Omental fat pad (tissue), 3 donors: ENCODE measurements at regions not wholly inside any gene's neighbourhood (a gene's known extent, or its start where the extent isn't known, plus 50 kb on each side); places are given as distances from the start of the nearest gene placed in this dataset.

Source experiments
- ATAC-seq: fragments of 150-250 bp; one replicate; pipeline ENCODE4 v1.9.1; 2016; ENCODE audit warnings: mild to moderate bottlenecking, moderate library complexity; ENCODE audit not compliant: low FRiP score
- DNase-seq: peaks from one replicate; pipeline ENCODE4 v3.0.0-alpha.2; 2019; ENCODE audit warnings: low spot score
- TF ChIP-seq, protein P1 (sequence below), 3 donors: fragments of 450-650 bp; IDR thresholded peaks; one replicate each; pipeline ENCODE4 v1.5.1; 2016 to 2017; ENCODE audit warnings: antibody characterized with exemption in 3 of 3, mild to moderate bottlenecking in 3 of 3, moderate library complexity in 2 of 3

DNA sequence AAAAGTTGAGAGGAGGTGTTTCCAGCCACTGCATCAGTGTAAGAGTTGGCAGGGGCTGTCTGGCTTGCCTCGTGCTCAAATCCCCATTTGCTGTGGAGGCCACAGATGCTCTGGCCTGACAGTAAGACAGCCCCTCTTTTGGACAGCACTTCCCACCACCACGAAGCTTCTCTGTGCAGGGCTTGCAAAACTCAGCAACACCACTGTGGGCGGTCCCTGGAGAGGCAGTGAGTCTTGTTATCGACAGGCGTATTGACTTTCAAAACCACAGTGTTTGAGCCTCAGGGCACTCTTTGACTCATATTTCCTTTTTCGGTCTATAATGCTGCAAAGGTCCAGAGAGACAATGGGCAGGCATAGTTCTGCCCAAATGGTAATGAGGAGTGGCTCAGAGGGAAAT, 539.5 kb downstream of the EBF1 start:
- no peak for ATAC-seq
- TF ChIP-seq, protein P1, sequence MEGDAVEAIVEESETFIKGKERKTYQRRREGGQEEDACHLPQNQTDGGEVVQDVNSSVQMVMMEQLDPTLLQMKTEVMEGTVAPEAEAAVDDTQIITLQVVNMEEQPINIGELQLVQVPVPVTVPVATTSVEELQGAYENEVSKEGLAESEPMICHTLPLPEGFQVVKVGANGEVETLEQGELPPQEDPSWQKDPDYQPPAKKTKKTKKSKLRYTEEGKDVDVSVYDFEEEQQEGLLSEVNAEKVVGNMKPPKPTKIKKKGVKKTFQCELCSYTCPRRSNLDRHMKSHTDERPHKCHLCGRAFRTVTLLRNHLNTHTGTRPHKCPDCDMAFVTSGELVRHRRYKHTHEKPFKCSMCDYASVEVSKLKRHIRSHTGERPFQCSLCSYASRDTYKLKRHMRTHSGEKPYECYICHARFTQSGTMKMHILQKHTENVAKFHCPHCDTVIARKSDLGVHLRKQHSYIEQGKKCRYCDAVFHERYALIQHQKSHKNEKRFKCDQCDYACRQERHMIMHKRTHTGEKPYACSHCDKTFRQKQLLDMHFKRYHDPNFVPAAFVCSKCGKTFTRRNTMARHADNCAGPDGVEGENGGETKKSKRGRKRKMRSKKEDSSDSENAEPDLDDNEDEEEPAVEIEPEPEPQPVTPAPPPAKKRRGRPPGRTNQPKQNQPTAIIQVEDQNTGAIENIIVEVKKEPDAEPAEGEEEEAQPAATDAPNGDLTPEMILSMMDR (IDR thresholded peaks at IDR 0.05): no peak
- no peak for DNase-seq

DNA sequence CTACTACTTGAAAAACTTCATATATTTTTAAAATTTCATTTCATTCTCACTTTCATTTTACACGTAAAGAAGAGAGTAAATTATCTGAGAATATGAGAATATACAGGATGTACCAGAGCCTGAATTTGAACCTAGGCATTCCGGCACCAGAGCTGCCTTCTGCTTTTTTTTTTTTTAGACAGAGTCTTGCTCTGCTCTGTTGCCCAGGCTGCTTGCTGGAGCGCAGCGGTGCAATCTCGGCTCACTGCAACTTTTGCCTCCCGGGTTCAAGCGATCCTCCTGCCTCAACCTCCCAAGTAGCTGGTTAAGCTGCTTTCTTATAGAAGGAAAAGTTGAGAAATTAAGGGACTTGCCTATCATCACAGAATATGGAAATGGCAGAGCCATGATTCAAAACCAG, 540.1 kb downstream of the EBF1 start:
- TF ChIP-seq, protein P1 (IDR thresholded peaks at IDR 0.05): no peak
- ATAC-seq: no peak
- DNase-seq: no peak

DNA sequence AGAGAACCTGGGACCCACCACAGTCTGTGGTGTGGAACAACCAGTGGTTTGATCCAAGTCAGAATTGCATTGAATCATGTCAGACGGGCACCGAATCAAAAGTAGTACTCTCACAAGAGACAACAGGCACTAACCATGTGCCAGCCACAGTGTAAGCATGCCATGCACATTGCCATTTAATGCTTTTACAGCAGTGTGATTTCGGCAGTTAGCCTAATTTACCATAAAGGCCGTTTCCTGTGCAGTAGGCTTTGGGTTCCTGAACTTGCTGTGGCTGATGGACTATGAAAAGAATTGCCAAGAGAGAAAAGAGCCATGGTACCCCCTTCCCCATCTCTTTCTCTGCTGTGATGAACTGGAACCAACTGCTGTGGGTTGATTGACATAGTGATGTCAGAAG, 540.6 kb downstream of the EBF1 start:
- TF ChIP-seq, protein P1 (IDR thresholded peaks at IDR 0.05): no peak
- ATAC-seq: no peak
- DNase-seq: no peak

DNA sequence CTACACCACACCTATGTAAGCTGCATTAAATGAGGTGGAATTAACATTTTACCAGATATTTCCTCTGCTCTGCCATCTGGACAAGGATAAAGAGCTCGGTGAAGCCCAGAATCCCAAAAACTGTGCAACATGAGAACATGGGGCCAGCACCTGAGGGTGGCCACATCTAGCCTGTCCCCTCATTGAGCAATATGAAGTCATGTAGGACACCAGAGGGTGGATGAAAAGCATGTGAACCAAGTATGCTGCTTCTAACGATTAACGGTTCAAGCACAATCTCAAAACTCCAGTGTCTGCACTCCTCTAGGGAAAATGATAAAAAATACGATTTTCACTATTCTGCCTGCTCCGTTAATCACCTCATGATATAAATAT, 545.8 kb downstream of the EBF1 start:
- DNase-seq (no peak), ATAC-seq (no peak)
- TF ChIP-seq, protein P1 (IDR thresholded peaks at IDR 0.05): no peak

DNA sequence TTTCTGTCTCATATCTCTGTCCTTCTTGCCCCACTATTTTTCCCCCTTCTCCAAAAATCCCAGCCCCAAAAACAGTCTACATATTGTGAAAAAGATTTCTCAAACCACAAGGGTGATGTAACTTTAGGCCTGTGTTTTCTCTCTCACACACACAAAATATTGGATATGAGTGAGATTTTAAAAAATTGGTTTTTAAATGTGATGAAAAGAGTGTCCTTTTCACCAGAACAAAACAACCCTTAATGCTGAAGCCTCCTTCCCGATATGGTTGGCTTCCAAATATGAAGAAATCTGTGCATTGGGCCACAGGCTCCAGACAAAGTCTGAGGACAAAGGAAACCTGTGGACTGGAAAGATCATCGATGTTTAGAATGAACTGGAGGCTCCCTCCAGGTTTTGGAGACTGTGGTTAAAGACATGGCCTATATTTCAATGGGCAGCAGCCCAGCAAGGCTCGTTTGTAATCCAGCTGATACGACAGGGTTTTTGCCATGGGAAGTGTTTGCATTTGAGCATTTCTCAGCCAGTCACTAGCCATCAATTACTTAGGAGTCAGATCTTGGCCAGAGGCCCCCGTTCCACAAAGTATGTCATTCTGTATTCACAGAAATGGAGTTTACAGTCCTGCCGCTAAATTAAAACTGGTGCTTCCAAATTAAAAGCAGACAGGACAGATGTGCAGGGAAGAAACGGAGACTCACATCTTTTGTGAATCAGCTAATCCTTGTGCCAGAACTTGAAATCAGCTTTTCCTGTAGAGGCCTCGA, 546.3 kb downstream of the EBF1 start:
- no peak for DNase-seq
- no peak for ATAC-seq
- TF ChIP-seq, protein P1 (IDR thresholded peaks at IDR 0.05): no peak

DNA sequence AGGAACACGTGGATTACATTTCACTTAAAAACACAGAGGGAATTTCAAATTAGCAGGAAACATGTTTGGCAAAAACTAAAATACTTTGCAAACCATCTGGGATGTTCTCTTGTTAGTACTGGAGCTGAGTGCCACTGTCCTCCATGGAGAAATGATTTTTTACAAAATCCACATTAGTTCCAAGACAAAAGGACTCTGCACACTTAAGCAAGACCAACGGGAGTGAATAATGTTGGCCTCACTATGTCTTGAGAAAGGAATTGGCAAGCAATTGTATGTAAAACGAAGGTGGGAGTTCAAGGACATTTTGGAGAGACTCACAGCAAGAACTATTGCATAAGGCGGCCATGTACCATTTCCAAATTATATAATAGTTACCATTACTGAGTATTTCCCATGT, 547.5 kb downstream of the EBF1 start:
- ATAC-seq (no peak), DNase-seq (no peak)
- TF ChIP-seq, protein P1 (IDR thresholded peaks at IDR 0.05): no peak

DNA sequence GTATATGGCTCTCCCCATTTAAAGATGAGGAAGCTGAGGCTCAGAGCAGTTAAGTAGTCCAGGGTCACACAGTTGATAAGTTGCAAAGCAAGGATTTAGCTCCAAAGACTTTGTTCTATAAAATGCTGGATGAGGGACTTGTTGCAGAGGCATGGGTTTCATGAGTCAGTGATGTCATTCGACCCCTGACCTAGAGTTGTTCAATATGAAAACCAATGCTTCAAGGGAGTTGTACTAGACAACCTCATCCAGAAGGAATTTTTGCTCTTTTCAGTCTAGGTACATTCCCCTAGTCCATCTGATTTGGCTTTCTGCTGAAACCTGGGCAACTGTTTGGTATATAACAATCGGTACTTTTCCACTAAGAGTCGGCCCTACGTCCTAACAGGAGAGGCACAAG, 550.4 kb downstream of the EBF1 start:
- ATAC-seq (no peak), DNase-seq (no peak)
- TF ChIP-seq, protein P1 (IDR thresholded peaks at IDR 0.05): no peak
